A549 (cell line): ENCODE measurements at regions not wholly inside any gene's neighbourhood (a gene's known extent, or its start where the extent isn't known, plus 50 kb on each side); places are given as distances from the start of the nearest gene placed in this dataset.

Experiments
- CHD2 ChIP-seq: fragments of 150-350 bp; IDR thresholded peaks from 2 replicates; pipeline ENCODE4 v1.6.1; 2014; ENCODE audit warnings: low read length; ENCODE audit not compliant: partially characterized antibody
- EP300 ChIP-seq, 2 experiments: fragments of >200 bp; sonication (Bioruptor Twin); formaldehyde crosslinking; IDR thresholded peaks; 2 replicates in 1 of 2; 3 replicates in 1 of 2; pipeline ENCODE4 v1.6.1; 2016 to 2017
- GATA3 ChIP-seq: IDR thresholded peaks from 2 replicates; pipeline ENCODE4 v1.6.1; 2012; ENCODE audit warnings: borderline replicate concordance
- RAD21 ChIP-seq, 2 experiments: fragments of >200 bp in 1 of 2; sonication (Bioruptor Twin) in 1 of 2; formaldehyde crosslinking in 1 of 2; IDR thresholded peaks in 1 of 2; conservative IDR thresholded peaks in 1 of 2; 2 replicates in 1 of 2; 3 replicates in 1 of 2; pipeline ENCODE4 v1.6.1; 2012 to 2018; ENCODE audit warnings: inconsistent platforms in 1 of 2

DNA sequence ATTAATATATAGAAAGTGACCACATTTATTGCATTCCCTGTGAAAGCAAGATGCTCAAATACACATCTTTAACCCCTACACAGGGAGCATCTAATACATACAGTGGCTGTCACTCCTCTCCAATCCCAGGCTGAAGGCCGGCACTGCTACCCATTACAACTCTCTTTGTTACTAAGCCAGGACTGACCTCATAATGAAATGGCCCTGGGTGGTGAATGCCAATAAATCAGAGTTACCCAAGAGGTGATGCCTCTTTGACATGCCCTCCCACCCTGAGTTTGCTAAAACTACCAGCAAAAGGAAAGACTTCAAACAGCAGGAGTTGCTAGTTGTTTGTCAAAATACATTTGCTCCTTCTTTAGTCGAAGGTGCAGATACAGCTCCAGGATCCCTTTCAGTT lies 214.2 kb downstream of the FOXA2 start:
- TF ChIP-seq GATA3 (no peak), CHD2 (no peak), EP300 (IDR thresholded peaks at IDR 0.05) (no peak), RAD21 (conservative IDR thresholded peaks at IDR 0.05 in 1 of 2, IDR thresholded peaks at IDR 0.05 in 1 of 2) (no peak)
